RWPE1 (cell line): ENCODE measurements at regions not wholly inside any gene's neighbourhood (a gene's known extent, or its start where the extent isn't known, plus 50 kb on each side); places are given as distances from the start of the nearest gene placed in this dataset.

ENCODE experiments used
- CTCF ChIA-PET: fragments of 350-600 bp; sonication (Branson Sonifier 250); formaldehyde crosslinking; extraction: SDS; loops from one replicate; lab custom pipeline; 2021; lab: Yijun Ruan, JAX
- POLR2A ChIA-PET: fragments of 400-600 bp; formaldehyde crosslinking; extraction: SDS; loops from one replicate; lab custom pipeline; 2020; ENCODE audit warnings: antibody characterized with exemption; ENCODE audit not compliant: low non-redundant PET; lab: Yijun Ruan, JAX
- DNase-seq: peaks from one replicate; pipeline ENCODE4 v3.0.0; 2012; ENCODE audit warnings: low spot score
- H3K27ac ChIP-seq: fragments of 450-650 bp; 2 replicates; pipeline ENCODE4 v1.5.1; 2017
- CTCF ChIP-seq: fragments of 450-650 bp; conservative IDR thresholded peaks from 2 replicates; pipeline ENCODE4 v1.5.1; 2017; ENCODE audit warnings: low read depth, mild to moderate bottlenecking

- TF ChIP-seq CTCF = no peak
- ChIA-PET POLR2A (no interaction called here), CTCF (no interaction called here)
- no peak overlapping the region for H3K27ac ChIP-seq
- DNase-seq = no peak
These were observed 490.6 kb downstream of the NEBL start for GRCh38 chr10:20406281-20407104.

- TF ChIP-seq CTCF = no peak
- ChIA-PET CTCF (no interaction called here), POLR2A (no interaction called here)
- no peak overlapping the region for H3K27ac ChIP-seq
- DNase-seq = no peak
These were observed 491.4 kb downstream of the NEBL start for GRCh38 chr10:20405761-20406160.

GRCh38 chr10:20405050-20405449 lies 492.1 kb downstream of the NEBL start:
- no peak for DNase-seq
- H3K27ac ChIP-seq = no peak overlapping the region
- CTCF ChIA-PET = no interaction called here
- POLR2A ChIA-PET = no interaction called here
- TF ChIP-seq CTCF = no peak

- no peak for TF ChIP-seq CTCF
- H3K27ac ChIP-seq = no peak overlapping the region
- DNase-seq = no peak
- POLR2A ChIA-PET = no interaction called here
- CTCF ChIA-PET = no interaction called here
These were observed 497.3 kb downstream of the NEBL start for GRCh38 chr10:20399772-20400171.

- no peak for DNase-seq
- POLR2A ChIA-PET = no interaction called here
These were observed 500.4 kb downstream of the NEBL start for GRCh38 chr10:20396701-20397100.

GRCh38 chr10:20396205-20396604 lies 500.9 kb downstream of the NEBL start:
- H3K27ac ChIP-seq = no peak overlapping the region
- no peak for DNase-seq
- no peak for TF ChIP-seq CTCF
- POLR2A ChIA-PET = no interaction called here
- CTCF ChIA-PET = no interaction called here

More at GRCh38 chr10:20396701-20397100, 500.4 kb downstream of the NEBL start:
- CTCF ChIA-PET = no interaction called here
- no peak overlapping the region for H3K27ac ChIP-seq
- TF ChIP-seq CTCF = no peak
